CD4-positive, alpha-beta T cell (primary cell): ENCODE measurements at regions not wholly inside any gene's neighbourhood (a gene's known extent, or its start where the extent isn't known, plus 50 kb on each side); places are given as distances from the start of the nearest gene placed in this dataset.

Experiments
- ATAC-seq: fragments of 200-7000 bp; cut with Tn5 transposase; one replicate; pipeline ENCODE4 v1.10.0; 2022; ENCODE audit warnings: mild to moderate bottlenecking; ENCODE audit not compliant: poor library complexity
- CTCF ChIA-PET: fragments of 350-600 bp; sonication (Branson Sonifier 250); formaldehyde crosslinking; loops from one replicate; lab custom pipeline; 2021; ENCODE audit warnings: antibody characterized with exemption, inconsistent platforms; lab: Charles Lee
- POLR2A ChIA-PET: fragments of 350-600 bp; sonication (Branson Sonifier 250); formaldehyde crosslinking; loops from one replicate; lab custom pipeline; 2021; ENCODE audit warnings: antibody characterized with exemption, inconsistent platforms; lab: Charles Lee
- DNase-seq, 14 experiments: peaks; one replicate each; pipeline ENCODE4 v3.0.0-alpha.2; 2013 to 2020; ENCODE audit warnings: mixed read lengths in 2 of 14
- H3K27ac ChIP-seq, 2 donors: one replicate each; pipeline versions ENCODE4 v1.5.1 to v1.7.0; 2013; ENCODE audit warnings: low read length in 2 of 2, low read depth in 1 of 2, mild to moderate bottlenecking in 1 of 2
- H3K27me3 ChIP-seq, 2 experiments: 1 replicate in 1 of 2; 2 replicates in 1 of 2; pipeline versions ENCODE4 v1.6.1 to v1.7.0; 2013; ENCODE audit warnings: low read length in 2 of 2, control low read depth in 1 of 2, mild to moderate bottlenecking in 1 of 2, moderate library complexity in 1 of 2; ENCODE audit not compliant: insufficient read depth in 2 of 2, control insufficient read depth in 1 of 2
- H3K36me3 ChIP-seq: one replicate; pipeline ENCODE4 v1.6.1; 2013; ENCODE audit warnings: low read length, control low read depth; ENCODE audit not compliant: insufficient read depth
- H3K4me1 ChIP-seq: one replicate; pipeline ENCODE4 v1.6.1; 2013; ENCODE audit warnings: low read length, control low read depth; ENCODE audit not compliant: insufficient read depth
- H3K4me3 ChIP-seq: one replicate; pipeline ENCODE4 v1.5.1; 2013; ENCODE audit warnings: mild to moderate bottlenecking, low read length, moderate library complexity
- H3K9me3 ChIP-seq, 2 experiments: 1 replicate in 1 of 2; 2 replicates in 1 of 2; pipeline versions ENCODE4 v1.6.1 to v1.7.0; 2013; ENCODE audit warnings: low read length in 2 of 2, mild to moderate bottlenecking in 2 of 2, control low read depth in 1 of 2, moderate library complexity in 1 of 2; ENCODE audit not compliant: control insufficient read depth in 1 of 2, insufficient read depth in 1 of 2
- H3K27ac Mint-ChIP-seq: one replicate; pipeline ENCODE4 v1.8.0; 2020; ENCODE audit warnings: mixed read lengths
- H3K27me3 Mint-ChIP-seq: one replicate; pipeline ENCODE4 v1.8.0; 2021; ENCODE audit warnings: mixed read lengths
- H3K36me3 Mint-ChIP-seq: one replicate; pipeline ENCODE4 v1.8.0; 2021; ENCODE audit warnings: low read depth, mixed read lengths
- H3K4me1 Mint-ChIP-seq: one replicate; pipeline ENCODE4 v1.8.0; 2021; ENCODE audit warnings: low read depth, mixed read lengths
- H3K4me3 Mint-ChIP-seq: one replicate; pipeline ENCODE4 v1.8.0; 2020; ENCODE audit warnings: mild to moderate bottlenecking, mixed read lengths
- H3K9me3 Mint-ChIP-seq: one replicate; pipeline ENCODE4 v1.8.0; 2020; ENCODE audit warnings: mixed read lengths
- intact Hi-C, 2 experiments: fragments of 100-400 bp; cut with DNase I in 1 of 2; cut with micrococcal nuclease in 1 of 2; formaldehyde crosslinking; loops; one replicate each; pipeline versions ENCODE4 v1.15.1 to v1.9.0; 2023 to 2025; cut with DNase I, micrococcal nuclease
- TF ChIP-seq, protein P1 (sequence below): fragments of 200-600 bp; IDR thresholded peaks from one replicate; pipeline ENCODE4 v1.8.0; 2022; ENCODE audit warnings: antibody characterized with exemption, mild to moderate bottlenecking

DNA sequence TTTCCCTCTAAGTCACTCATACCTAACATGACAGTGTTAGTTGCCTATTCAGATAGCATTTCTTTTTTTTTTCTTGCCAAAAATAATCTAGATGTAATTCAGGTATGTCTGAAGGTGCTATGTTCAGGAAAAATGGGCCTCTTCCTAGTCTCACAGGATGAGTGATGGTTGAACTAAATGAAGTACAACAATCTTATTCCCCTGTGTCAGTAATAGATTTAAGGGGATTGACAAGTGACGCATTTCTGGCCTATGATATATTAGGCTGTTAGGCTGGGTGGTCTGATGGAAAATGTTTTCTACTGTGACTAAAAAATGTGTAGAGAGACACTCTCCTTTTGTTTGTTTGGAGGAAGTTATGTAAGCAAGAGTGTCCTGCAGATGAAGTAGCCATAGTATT, 878.7 kb upstream of the SLITRK1 start:
- DNase-seq (no peak), ATAC-seq (no peak)
- H3K27me3 ChIP-seq = no peaks in the 10 kb centered on the region
- TF ChIP-seq, protein P1, sequence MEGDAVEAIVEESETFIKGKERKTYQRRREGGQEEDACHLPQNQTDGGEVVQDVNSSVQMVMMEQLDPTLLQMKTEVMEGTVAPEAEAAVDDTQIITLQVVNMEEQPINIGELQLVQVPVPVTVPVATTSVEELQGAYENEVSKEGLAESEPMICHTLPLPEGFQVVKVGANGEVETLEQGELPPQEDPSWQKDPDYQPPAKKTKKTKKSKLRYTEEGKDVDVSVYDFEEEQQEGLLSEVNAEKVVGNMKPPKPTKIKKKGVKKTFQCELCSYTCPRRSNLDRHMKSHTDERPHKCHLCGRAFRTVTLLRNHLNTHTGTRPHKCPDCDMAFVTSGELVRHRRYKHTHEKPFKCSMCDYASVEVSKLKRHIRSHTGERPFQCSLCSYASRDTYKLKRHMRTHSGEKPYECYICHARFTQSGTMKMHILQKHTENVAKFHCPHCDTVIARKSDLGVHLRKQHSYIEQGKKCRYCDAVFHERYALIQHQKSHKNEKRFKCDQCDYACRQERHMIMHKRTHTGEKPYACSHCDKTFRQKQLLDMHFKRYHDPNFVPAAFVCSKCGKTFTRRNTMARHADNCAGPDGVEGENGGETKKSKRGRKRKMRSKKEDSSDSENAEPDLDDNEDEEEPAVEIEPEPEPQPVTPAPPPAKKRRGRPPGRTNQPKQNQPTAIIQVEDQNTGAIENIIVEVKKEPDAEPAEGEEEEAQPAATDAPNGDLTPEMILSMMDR = no peak
- no peaks in the 10 kb centered on the region for H3K27me3 Mint-ChIP-seq
- no peaks in the 10 kb centered on the region for H3K36me3 Mint-ChIP-seq
- ChIA-PET POLR2A (no interaction called here), CTCF (no interaction called here)
- H3K27ac ChIP-seq = no peak overlapping the region
- no peaks in the 10 kb centered on the region for H3K4me1 ChIP-seq
- intact Hi-C loops = no loop called here
- H3K27ac Mint-ChIP-seq = no peak overlapping the region
- no peaks in the 10 kb centered on the region for H3K9me3 ChIP-seq
- H3K4me1 Mint-ChIP-seq = no peaks in the 10 kb centered on the region
- no peaks in the 10 kb centered on the region for H3K36me3 ChIP-seq
- no peak overlapping the region for H3K4me3 Mint-ChIP-seq
- H3K4me3 ChIP-seq = no peak overlapping the region
- no peaks in the 10 kb centered on the region for H3K9me3 Mint-ChIP-seq

GRCh38 chr13:84749126-84749525, 866.9 kb upstream of the SLITRK1 start:
- H3K27me3 ChIP-seq = no peaks in the 10 kb centered on the region
- CTCF ChIA-PET = no interaction called here
- ATAC-seq (no peak), DNase-seq (no peak)
- H3K27ac ChIP-seq = no peak overlapping the region
- Mint-ChIP-seq H3K36me3 (no peaks in the 10 kb centered on the region), H3K4me1 (no peaks in the 10 kb centered on the region), H3K27ac (no peak overlapping the region), H3K27me3 (no peaks in the 10 kb centered on the region), H3K9me3 (no peaks in the 10 kb centered on the region), H3K4me3 (no peak overlapping the region)
- H3K36me3 ChIP-seq = no peaks in the 10 kb centered on the region
- no peak overlapping the region for H3K4me3 ChIP-seq
- TF ChIP-seq, protein P1 = no peak
- POLR2A ChIA-PET = no interaction called here
- H3K9me3 ChIP-seq = no peaks in the 10 kb centered on the region
- no peaks in the 10 kb centered on the region for H3K4me1 ChIP-seq
- intact Hi-C loops = no loop called here

DNA sequence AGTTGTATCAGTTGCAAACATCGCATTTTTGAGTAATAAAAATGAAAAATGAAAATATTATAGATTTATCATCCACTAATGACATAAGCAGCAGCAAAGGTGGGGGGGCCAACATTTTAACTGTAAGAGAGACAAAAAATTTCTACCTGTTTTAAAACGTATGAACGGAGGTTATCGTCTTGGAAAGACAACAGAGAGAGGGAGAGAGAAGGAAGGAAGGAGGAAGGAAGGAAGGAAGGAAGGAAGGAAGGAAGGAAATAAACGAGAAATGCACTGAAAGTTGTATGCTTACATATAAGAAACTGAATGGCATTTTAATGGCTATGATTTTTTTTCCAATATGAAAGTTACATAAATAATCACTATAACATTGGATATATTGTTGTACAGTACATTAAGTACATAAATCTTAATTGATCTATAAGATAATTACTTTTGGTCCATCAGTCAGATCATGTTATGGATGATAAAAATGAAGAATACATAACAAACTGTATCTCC, 862.8 kb upstream of the SLITRK1 start:
- no peak overlapping the region for H3K27ac Mint-ChIP-seq
- no peaks in the 10 kb centered on the region for H3K27me3 Mint-ChIP-seq
- H3K9me3 ChIP-seq = no peaks in the 10 kb centered on the region
- no peaks in the 10 kb centered on the region for H3K27me3 ChIP-seq
- POLR2A ChIA-PET = no interaction called here
- no peak overlapping the region for H3K4me3 ChIP-seq
- H3K4me1 ChIP-seq = no peaks in the 10 kb centered on the region
- H3K27ac ChIP-seq = no peak overlapping the region
- H3K36me3 ChIP-seq = no peaks in the 10 kb centered on the region
- TF ChIP-seq, protein P1 = no peak
- ATAC-seq (no peak), DNase-seq (no peak)
- no peaks in the 10 kb centered on the region for H3K9me3 Mint-ChIP-seq
- H3K4me3 Mint-ChIP-seq = no peak overlapping the region
- intact Hi-C loops = no loop called here
- CTCF ChIA-PET = no interaction called here
- H3K36me3 Mint-ChIP-seq = no peaks in the 10 kb centered on the region
- no peaks in the 10 kb centered on the region for H3K4me1 Mint-ChIP-seq
